Panc1 (cell line): ENCODE measurements at regions not wholly inside any gene's neighbourhood (a gene's known extent, or its start where the extent isn't known, plus 50 kb on each side); places are given as distances from the start of the nearest gene placed in this dataset.

Source experiments
- ATAC-seq: fragments of 200-7000 bp; cut with Tn5 transposase; 2 replicates; pipeline ENCODE4 v1.9.1; 2020; ENCODE audit warnings: mild to moderate bottlenecking, moderate library complexity
- BruUV-seq: library from RNA; stranded (reverse); fragments of 400-500 nt; replicated peaks from 2 replicates; lab custom pipeline; 2021; lab: Mats Ljungman, UMichigan
- CTCF ChIA-PET: fragments of 300-600 bp; sonication (Branson Sonifier 250); formaldehyde crosslinking; loops from one replicate; lab custom pipeline; 2022; ENCODE audit warnings: antibody characterized with exemption; lab: Charles Lee
- POLR2A ChIA-PET: fragments of 300-600 bp; sonication (Branson Sonifier 250); formaldehyde crosslinking; loops from one replicate; lab custom pipeline; 2022; ENCODE audit warnings: antibody characterized with exemption; lab: Charles Lee
- DNase-seq: peaks from one replicate; pipeline ENCODE4 v3.0.0-alpha.2; 2010; ENCODE audit warnings: low read depth, low spot score
- H3K27ac ChIP-seq: 2 replicates; pipeline ENCODE4 v1.5.1; 2011; ENCODE audit warnings: mild to moderate bottlenecking, low read length, inconsistent platforms
- H3K27me3 ChIP-seq: fragments of 200-500 bp; sonication (Bioruptor generic); 2 replicates; pipeline ENCODE4 v1.6.0; 2014; ENCODE audit warnings: low read length, inconsistent platforms; ENCODE audit not compliant: control insufficient read depth, insufficient read depth
- H3K36me3 ChIP-seq: fragments of 200-500 bp; sonication (Bioruptor generic); 2 replicates; pipeline ENCODE4 v1.5.1; 2014; ENCODE audit warnings: inconsistent platforms, mild to moderate bottlenecking, low read length, moderate library complexity; ENCODE audit not compliant: control insufficient read depth, insufficient read depth
- H3K4me1 ChIP-seq: 2 replicates; pipeline ENCODE4 v1.5.1; 2011; ENCODE audit warnings: inconsistent platforms, mild to moderate bottlenecking, low read length, moderate library complexity; ENCODE audit not compliant: control insufficient read depth, insufficient read depth
- H3K4me3 ChIP-seq, 2 experiments: 2 replicates each; pipeline ENCODE4 v1.5.1; 2011 to 2012; ENCODE audit warnings: low read depth in 2 of 2, low read length in 2 of 2, mild to moderate bottlenecking in 2 of 2, inconsistent platforms in 1 of 2, moderate library complexity in 1 of 2
- H3K9me3 ChIP-seq: fragments of 200-500 bp; sonication (Bioruptor generic); 2 replicates; pipeline ENCODE4 v1.5.1; 2014; ENCODE audit warnings: low read depth, mild to moderate bottlenecking, inconsistent platforms, low read length, moderate library complexity; ENCODE audit not compliant: control insufficient read depth, insufficient read depth
- POLR2AphosphoS5 ChIP-seq: IDR thresholded peaks from 2 replicates; pipeline ENCODE4 v1.6.1; 2012; ENCODE audit warnings: mild to moderate bottlenecking, low read depth, low read length, moderate library complexity
- SIN3A ChIP-seq: IDR thresholded peaks from 2 replicates; pipeline ENCODE4 v1.6.1; 2012; ENCODE audit warnings: low read depth, mild to moderate bottlenecking, low read length, moderate library complexity, borderline replicate concordance; ENCODE audit not compliant: insufficient read depth
- TCF7L2 ChIP-seq: IDR thresholded peaks from 2 replicates; pipeline ENCODE4 v1.6.1; 2011; ENCODE audit warnings: mild to moderate bottlenecking, low read depth, low read length, inconsistent platforms
- in situ Hi-C: cut with HindIII; loops from 2 replicates; pipeline ENCODE4 v1.10.0; 2016; ENCODE audit warnings: low sequenced_read_pairs, low pct_unique_long_range_greater_than_20kb
- intact Hi-C: fragments of 100-400 bp; cut with micrococcal nuclease; formaldehyde crosslinking; loops from one replicate; pipeline ENCODE4 v1.10.0; 2022; ENCODE audit not compliant: unreplicated experiment
- TF ChIP-seq, protein P1 (sequence below): fragments of 450-650 bp; IDR thresholded peaks from 2 replicates; pipeline ENCODE4 v1.5.1; 2017; ENCODE audit warnings: mild to moderate bottlenecking
- TF ChIP-seq, protein P2 (sequence below), 2 experiments: IDR thresholded peaks; 2 replicates each; pipeline ENCODE4 v1.6.1; 2011 to 2012; ENCODE audit warnings: low read depth in 2 of 2, control low read depth in 1 of 2, low read length in 1 of 2, mild to moderate bottlenecking in 1 of 2, moderate library complexity in 1 of 2; ENCODE audit not compliant: insufficient read depth in 1 of 2

DNA sequence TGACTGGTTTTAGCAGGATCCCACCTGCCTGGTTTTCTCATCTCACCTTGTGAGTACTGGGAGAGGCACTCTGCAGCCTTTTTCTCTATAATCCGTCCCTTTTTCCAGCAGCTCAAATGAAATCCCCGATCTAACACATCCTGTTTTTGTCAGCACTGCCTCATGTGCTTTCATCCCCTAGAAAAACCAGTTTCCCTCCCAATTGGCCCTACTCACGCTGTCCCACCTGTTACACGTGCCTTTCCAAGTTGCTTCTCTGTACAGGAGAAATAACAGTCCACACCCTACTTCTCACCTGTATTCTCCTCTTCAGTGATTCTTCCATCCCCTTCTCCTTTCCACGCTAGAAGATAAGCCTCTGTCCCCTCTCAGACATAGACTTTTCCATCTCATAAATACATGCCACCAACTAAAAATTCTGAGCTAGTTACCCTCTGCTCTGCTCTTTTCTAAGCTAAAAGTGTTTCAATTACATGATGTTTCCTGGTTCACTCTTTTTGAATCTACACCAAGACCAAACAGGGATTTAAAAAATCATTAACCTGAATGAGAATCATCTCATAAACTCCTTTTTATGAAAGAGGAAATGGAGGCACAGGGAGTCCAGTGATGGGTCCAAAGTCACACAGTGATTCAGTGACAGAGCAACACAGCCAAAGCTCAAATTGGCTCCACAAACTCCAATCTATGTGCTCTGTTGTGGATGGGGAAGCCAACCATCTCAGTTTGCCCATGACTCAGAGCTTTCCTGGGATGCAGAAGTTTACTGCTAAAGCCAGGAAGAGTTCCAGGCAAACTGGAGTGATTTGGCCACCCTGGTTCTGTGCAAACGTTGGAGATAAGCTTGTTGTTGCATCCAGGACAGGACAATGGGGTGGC lies 240.0 kb upstream of the TMEM132C start:
- no TSS peak for BruUV-seq
- H3K4me3 ChIP-seq = no peak overlapping the region
- H3K27ac ChIP-seq = no peak overlapping the region
- intact Hi-C loops = no loop called here
- no peaks in the 10 kb centered on the region for H3K9me3 ChIP-seq
- POLR2A ChIA-PET = interaction anchor here (0.6 kb wide), 1 partner anchor 11 kb away, joined by 3 read pairs; no protein-coding TSS in a partner anchor
- ATAC-seq = no peak
- in situ Hi-C loops = no loop called here
- TF ChIP-seq, protein P1, sequence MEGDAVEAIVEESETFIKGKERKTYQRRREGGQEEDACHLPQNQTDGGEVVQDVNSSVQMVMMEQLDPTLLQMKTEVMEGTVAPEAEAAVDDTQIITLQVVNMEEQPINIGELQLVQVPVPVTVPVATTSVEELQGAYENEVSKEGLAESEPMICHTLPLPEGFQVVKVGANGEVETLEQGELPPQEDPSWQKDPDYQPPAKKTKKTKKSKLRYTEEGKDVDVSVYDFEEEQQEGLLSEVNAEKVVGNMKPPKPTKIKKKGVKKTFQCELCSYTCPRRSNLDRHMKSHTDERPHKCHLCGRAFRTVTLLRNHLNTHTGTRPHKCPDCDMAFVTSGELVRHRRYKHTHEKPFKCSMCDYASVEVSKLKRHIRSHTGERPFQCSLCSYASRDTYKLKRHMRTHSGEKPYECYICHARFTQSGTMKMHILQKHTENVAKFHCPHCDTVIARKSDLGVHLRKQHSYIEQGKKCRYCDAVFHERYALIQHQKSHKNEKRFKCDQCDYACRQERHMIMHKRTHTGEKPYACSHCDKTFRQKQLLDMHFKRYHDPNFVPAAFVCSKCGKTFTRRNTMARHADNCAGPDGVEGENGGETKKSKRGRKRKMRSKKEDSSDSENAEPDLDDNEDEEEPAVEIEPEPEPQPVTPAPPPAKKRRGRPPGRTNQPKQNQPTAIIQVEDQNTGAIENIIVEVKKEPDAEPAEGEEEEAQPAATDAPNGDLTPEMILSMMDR = no peak
- TF ChIP-seq SIN3A (no peak), POLR2AphosphoS5 (no peak), TCF7L2 (no peak)
- TF ChIP-seq, protein P2, sequence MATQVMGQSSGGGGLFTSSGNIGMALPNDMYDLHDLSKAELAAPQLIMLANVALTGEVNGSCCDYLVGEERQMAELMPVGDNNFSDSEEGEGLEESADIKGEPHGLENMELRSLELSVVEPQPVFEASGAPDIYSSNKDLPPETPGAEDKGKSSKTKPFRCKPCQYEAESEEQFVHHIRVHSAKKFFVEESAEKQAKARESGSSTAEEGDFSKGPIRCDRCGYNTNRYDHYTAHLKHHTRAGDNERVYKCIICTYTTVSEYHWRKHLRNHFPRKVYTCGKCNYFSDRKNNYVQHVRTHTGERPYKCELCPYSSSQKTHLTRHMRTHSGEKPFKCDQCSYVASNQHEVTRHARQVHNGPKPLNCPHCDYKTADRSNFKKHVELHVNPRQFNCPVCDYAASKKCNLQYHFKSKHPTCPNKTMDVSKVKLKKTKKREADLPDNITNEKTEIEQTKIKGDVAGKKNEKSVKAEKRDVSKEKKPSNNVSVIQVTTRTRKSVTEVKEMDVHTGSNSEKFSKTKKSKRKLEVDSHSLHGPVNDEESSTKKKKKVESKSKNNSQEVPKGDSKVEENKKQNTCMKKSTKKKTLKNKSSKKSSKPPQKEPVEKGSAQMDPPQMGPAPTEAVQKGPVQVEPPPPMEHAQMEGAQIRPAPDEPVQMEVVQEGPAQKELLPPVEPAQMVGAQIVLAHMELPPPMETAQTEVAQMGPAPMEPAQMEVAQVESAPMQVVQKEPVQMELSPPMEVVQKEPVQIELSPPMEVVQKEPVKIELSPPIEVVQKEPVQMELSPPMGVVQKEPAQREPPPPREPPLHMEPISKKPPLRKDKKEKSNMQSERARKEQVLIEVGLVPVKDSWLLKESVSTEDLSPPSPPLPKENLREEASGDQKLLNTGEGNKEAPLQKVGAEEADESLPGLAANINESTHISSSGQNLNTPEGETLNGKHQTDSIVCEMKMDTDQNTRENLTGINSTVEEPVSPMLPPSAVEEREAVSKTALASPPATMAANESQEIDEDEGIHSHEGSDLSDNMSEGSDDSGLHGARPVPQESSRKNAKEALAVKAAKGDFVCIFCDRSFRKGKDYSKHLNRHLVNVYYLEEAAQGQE (IDR thresholded peaks at IDR 0.05; ENCODE audit: insufficient read depth in 1 of 2, low read depth in 2 of 2, low read length in 1 of 2) = no peak
- no peaks in the 10 kb centered on the region for H3K36me3 ChIP-seq
- no peaks in the 10 kb centered on the region for H3K27me3 ChIP-seq
- CTCF ChIA-PET = no interaction called here
- H3K4me1 ChIP-seq = no peaks in the 10 kb centered on the region
- no peak for DNase-seq

DNA sequence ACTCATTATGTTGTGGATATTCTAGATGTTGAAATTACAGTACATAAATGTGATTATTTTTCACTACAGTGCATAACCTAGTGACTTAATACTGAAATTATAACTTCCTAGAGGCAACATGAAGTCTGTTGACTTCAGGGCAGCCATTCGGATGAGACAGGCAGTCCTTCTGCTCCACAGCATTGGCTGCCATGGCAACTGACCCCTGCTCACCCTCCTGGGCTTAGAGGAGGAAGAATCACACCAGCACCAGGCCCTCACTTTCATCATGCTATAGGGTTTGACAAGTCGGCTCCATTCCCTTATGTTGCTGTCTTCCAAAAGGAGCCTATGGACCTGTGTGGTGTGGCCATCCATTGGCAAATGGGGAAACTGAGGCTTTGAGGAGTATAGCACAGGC lies 233.5 kb upstream of the TMEM132C start:
- no peaks in the 10 kb centered on the region for H3K36me3 ChIP-seq
- ChIA-PET POLR2A (no interaction called here), CTCF (no interaction called here)
- in situ Hi-C loops (no loop called here), intact Hi-C loops (no loop called here)
- ATAC-seq (no peak), DNase-seq (no peak)
- no peaks in the 10 kb centered on the region for H3K9me3 ChIP-seq
- no peaks in the 10 kb centered on the region for H3K27me3 ChIP-seq
- no peak overlapping the region for H3K27ac ChIP-seq
- no peaks in the 10 kb centered on the region for H3K4me1 ChIP-seq
- no TSS peak for BruUV-seq
- TF ChIP-seq POLR2AphosphoS5 = no peak
- TF ChIP-seq SIN3A = no peak
- no peak for TF ChIP-seq TCF7L2
- TF ChIP-seq, protein P1 = no peak
- TF ChIP-seq, protein P2 (IDR thresholded peaks at IDR 0.05; ENCODE audit: insufficient read depth in 1 of 2, low read depth in 2 of 2, low read length in 1 of 2) = no peak
- H3K4me3 ChIP-seq = no peak overlapping the region
